ENCODE measurements at regions not wholly inside any gene's neighbourhood (a gene's known extent, or its start where the extent isn't known, plus 50 kb on each side); places are given as distances from the start of the nearest gene placed in this dataset.

DNA sequence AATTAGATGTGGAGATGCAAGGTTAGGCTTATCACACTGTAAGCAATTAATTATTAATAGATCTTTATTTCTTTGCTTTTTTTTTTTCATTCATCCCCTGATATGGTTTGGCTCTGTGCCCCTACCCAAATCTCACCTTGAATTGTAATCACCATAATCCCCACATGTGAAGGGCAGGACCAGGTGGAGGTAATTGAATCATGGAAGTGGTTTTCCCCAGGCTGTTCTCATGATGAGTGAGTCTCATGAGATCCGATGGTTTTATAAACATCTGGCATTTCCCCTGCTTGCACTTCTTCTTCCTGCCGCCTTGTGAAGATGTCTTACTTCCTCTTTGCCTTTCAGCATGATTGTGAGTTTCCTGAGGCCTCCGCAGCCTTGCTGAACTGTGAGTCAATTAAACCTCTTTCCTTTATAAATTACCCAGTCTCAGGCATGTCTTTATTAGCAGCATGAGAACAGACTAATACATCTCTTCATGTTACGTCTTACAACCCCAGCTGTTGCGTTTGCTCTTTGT is 333.8 kb downstream of the CDH26 start:
- no peak for DNase-seq

- no peak for DNase-seq
Observed at GRCh38 chr20:60294632-60295031, 336.4 kb downstream of the CDH26 start.

DNA sequence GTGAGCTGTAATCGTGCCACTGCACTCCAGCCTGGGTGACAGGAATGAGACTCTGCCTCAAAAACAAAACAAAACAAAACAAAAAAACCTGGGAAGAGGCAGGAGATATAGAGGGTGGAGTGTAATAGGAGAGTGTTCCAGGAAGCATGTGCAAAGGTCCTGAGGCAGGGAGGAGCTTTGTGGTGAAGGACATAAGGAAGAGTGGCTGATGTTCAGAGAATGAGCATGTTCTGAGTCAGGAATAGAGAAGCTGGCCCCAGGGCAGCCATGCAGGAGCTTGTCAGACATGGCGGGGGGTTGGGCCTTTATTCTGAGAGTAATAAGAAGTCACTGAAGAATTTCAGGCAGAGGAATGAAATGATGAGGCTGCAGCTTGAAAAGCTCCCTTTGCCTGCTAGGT is 337.0 kb downstream of the CDH26 start:
- DNase-seq: no peak

GRCh38 chr20:60297649-60298048 is 339.4 kb downstream of the CDH26 start:
- no peak for DNase-seq

DNA sequence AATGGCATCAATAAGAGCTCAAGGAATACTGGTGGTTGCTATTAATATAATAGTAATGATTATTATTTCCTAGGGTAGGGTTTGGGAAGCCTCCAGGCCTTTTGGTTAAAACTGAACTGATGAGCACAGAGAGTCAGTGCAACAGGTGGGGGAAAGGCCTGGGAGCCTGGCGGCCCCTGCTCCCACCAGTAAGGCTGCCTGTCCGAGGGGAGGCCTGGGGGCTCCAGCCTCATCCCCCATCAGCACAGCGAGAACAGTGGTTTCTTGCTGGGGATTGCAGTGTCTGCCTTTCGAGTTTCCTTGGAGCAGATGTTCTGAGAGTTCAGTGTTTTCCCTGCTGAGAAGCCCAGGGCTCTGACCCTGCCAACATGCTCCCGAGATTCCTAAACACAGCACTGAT is 340.4 kb downstream of the CDH26 start:
- DNase-seq: no peak

GRCh38 chr20:60299951-60300350 is 341.7 kb downstream of the CDH26 start:
- no peak for DNase-seq

- DNase-seq: no peak
Observed at GRCh38 chr20:60300374-60300773, 342.2 kb downstream of the CDH26 start.

DNA sequence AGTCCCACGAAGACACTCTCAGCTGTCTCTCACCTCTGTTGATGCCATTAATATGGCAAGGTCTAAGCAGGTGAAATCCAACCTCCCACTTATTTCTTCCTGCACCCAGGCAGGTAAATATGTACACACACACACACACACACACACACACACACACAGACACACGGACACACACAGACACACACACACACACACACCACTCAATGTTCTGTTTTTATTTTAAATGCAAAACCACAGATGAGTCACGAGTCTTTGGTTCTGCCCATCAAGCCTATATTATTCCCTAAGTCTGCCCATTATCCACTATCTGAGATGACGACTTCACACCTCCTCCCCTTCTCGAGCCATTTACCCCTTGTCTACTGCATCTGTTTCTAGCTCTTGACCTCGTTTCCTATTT is 344.7 kb downstream of the CDH26 start:
- no peak for DNase-seq

DNA sequence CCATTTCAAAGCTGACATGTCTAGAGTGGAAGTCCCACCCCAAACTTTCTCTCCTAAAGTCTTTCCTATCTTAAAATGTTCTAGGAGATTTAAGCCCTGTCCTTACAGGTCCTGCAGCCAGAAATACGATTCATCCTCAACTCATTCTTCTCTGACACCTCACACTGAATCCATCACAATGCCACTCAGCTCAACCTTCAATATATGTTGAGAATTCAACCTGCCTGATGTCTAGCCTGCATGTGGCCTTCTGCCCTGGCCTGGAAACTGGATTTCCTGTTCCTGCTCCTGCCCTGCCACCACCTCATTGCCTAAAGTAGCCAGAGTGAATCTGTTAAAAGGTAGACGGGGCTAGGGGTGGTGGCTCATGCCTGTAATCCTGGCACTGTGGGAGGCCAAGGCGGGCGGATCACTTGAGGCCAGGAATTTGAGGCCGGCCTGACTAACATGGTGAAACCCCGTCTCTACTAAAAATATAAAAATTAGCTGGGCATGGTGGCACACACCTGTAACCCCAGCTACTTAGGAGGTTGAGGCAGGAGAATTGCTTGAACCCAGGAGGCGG is 345.9 kb downstream of the CDH26 start:
- DNase-seq: no peak

- no peak for DNase-seq
Observed at GRCh38 chr20:60304931-60305330, 346.7 kb downstream of the CDH26 start.

DNA sequence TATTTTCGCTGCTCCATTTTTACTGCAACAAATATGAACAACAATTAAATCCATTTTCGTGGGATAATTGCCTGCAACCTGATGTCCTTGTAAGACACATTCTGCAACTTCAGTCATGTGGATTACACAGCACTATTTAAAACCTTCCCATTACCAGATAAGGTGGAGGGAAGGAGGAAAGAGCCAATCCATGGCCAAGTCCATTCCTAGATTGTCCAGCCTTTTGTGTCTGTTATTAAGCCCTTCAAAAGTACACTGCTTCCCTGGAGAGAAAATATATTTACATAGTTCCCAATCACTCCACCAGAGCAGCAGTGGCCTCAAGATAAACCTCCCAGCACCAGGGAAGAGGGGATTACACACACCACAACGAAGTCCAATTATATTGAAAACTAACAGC is 347.9 kb downstream of the CDH26 start:
- DNase-seq: no peak

DNA sequence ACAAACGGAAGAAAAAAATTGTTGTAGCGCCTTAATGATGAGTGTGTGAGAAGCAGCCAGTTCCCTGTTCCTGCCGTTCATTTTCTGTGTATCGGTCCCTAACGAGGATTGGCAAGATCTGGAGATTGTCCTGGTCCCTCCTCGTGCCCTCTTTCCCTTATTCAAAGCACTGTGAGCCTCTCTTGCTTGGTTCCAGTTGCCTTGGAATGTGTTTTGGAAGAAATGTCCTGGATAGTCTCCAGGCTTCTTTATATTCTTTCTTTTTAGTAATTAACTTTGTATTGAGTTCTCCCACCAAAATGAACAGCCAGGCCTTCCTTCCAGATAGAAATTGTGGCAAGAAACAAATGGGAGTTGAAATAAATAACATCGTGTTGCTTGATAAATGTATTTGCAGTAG is 348.3 kb downstream of the CDH26 start:
- DNase-seq: no peak

- no peak for DNase-seq
Observed at GRCh38 chr20:60310560-60311349, 352.5 kb downstream of the CDH26 start.

- DNase-seq: no peak
Observed at GRCh38 chr20:60313191-60313590, 355.0 kb downstream of the CDH26 start.

- DNase-seq: no peak
Observed at GRCh38 chr20:60313614-60314013, 355.4 kb downstream of the CDH26 start.

DNA sequence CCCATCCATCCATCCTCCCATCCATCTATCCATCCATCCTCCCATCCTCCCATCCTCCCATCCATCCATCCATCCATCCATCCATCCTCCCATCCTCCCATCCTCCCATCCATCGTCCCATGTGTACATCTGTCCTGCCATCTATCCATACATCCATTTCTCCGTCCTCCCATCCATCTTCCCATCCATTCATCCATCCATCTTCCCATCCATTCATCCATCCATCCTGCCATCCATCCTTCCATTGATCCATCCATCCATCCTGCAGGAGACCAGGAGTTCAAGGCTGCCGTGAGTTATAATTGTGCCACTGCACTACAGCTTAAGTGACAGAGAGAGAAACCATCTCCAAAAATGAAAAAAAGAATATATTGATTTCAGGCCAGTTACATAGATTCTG is 356.5 kb downstream of the CDH26 start:
- no peak for DNase-seq

DNA sequence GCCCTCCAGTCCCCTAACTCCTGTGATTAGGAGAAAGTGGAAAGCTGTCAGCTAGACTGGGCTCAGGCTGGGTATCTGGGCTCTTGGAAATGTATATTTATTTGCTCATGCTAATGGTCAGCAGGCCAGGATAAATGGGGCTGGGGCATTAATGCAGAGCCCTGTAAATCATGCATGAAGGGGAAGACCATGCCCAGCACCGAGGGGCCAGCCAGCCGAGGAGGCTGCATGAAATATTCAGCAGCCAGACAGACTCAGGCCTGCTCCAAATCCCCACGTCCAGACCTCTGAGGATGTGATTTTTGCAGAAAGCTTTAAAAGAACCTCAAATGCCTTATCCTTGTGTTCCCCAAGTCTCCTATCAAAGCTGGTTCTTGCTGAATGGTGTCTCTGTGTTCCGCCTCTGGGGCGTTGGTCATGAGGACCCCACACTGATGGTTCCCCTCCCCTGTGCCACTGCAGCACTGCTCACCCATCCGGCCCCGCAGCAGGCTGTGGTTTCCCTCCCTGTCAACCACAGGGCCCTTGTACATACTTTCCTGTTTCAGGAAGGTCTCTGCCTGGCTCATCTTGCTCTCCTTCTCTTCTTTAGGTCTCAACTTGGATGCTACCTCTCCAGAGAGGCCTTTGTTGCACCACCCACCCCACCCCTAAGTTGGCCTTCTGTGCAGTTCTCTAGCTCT is 358.4 kb downstream of the CDH26 start:
- DNase-seq: no peak

GRCh38 chr20:60317401-60317800 is 359.2 kb downstream of the CDH26 start:
- DNase-seq: no peak

DNA sequence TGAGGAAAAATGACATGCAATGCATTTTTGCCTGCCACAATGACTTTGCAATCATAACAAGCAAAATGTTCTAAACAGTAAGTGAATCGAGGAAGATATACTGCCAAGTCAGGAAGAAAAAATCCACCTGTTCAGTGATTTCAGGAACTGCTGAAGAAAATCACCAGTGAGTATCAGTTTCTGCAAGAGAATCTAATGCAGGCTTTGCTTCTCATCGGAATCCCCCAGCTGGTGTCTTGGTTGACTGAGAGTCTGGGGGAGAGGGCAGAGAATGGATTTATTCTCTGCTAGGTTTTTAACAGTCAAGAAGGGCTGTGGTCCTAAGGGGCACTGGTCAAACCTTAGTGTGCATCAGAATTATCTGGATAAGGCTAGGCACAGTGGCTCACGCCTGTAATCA is 363.4 kb downstream of the CDH26 start:
- DNase-seq: no peak

DNA sequence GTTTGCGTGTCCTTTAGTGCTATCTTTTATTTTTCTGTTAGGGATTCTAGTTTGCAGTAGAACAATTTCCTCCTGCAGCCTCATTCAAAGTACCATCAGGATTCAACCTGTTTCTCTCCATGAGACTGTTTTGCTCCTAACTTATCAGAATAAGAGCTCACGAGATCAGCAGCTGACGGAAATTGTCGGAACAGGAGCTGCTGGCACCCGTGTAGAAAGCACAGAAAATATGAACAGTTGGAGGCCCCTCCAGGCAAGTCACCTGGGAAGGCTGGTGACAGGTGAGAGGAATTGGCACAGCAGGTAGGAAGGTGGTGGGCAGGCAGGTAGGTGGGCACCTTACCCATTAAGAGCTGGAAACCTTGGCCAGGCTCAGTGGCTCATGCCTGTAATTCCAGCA is 368.6 kb downstream of the CDH26 start:
- no peak for DNase-seq

- DNase-seq: no peak
Observed at GRCh38 chr20:60327971-60328660, 369.9 kb downstream of the CDH26 start.

- DNase-seq: no peak
Observed at GRCh38 chr20:60330461-60330860, 372.2 kb downstream of the CDH26 start.

DNA sequence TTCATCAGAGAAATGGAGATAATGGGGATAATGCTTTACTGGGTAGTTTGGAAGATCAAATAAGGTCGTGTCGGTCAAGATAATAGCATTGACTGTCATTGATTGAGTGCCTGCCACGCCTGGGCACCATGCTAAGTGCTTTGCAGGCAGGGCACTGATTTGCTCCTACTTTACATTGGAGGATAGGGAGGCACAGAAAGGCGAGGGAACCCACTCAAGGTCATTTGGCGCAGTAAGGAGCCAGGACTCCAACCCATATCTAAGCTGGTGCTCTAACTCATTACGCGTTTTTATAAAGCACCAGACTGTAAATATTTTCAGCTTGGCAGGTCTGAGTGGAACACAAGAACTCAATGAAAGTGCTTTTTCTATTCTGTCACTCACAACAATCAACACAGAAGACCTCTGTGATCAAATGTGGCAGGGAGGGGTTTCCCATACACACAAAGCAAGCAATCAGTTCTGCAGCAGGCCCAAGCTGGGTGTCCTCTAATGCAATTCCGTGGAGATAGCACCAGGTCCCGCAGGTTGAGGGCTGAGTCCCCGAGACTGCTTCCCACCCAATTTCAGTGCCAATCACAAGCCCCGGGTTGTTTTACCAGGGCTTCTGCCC is 373.6 kb downstream of the CDH26 start:
- no peak for DNase-seq

Measured in activated CD4-positive, alpha-beta T cell treated with anti-CD3 and anti-CD28 coated beads for 1 hour (primary cell).